Mesodermal cell (in vitro differentiated cells): ENCODE measurements at regions not wholly inside any gene's neighbourhood (a gene's known extent, or its start where the extent isn't known, plus 50 kb on each side); places are given as distances from the start of the nearest gene placed in this dataset.

Experiments
- H3K27ac ChIP-seq: 2 replicates; pipeline ENCODE4 v1.7.0; 2013; ENCODE audit warnings: mild to moderate bottlenecking, low read depth, low read length, moderate library complexity; ENCODE audit not compliant: severe bottlenecking
- H3K36me3 ChIP-seq: 2 replicates; pipeline ENCODE4 v1.7.1; 2013; ENCODE audit warnings: mild to moderate bottlenecking, low read length, moderate library complexity; ENCODE audit not compliant: control insufficient read depth, insufficient read depth
- H3K4me1 ChIP-seq: one replicate; pipeline ENCODE4 v1.7.1; 2013; ENCODE audit warnings: mild to moderate bottlenecking, low read length; ENCODE audit not compliant: insufficient read depth, control insufficient read depth, poor library complexity, severe bottlenecking
- H3K4me3 ChIP-seq: 2 replicates; pipeline ENCODE4 v1.7.0; 2013; ENCODE audit warnings: low read length, control low read depth, mild to moderate bottlenecking; ENCODE audit not compliant: insufficient read depth, poor library complexity, severe bottlenecking; ENCODE audit errors: extremely low read depth
- H3K9me3 ChIP-seq: 2 replicates; pipeline ENCODE4 v1.7.1; 2013; ENCODE audit warnings: mild to moderate bottlenecking, low read length, moderate library complexity; ENCODE audit not compliant: control insufficient read depth
- WGBS, 2 experiments: methylation state at CpG; one replicate each; pipeline ENCODE4 v1.1.5; 2013; ENCODE audit warnings: missing lambda C conversion rate in 2 of 2; ENCODE audit not compliant: insufficient coverage in 2 of 2; 5-methylcytosine and 5-hydroxymethylcytosine counted together

DNA sequence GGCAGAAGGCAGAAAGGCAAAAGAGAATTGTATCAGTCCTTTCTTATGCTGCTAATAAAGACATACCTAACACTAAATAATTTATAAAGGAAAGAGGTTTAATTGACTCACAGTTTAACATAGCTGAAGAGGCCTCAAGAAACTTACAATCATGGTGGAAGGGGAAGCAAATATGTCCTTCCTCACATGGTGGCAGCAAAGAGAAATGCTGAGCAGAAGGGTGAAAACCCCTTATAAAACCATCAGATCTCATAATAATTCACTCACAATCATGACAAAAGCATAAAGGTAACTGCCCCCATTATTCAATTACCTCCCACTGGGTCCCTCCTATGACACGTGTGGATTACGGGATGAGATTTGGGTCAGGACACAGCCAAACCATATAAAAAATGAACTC, 312.5 kb upstream of the PTGER4 start:
- Histone ChIP-seq H3K4me3 (no peak overlapping the region), H3K36me3 (no peaks in the 10 kb centered on the region), H3K4me1 (no peaks in the 10 kb centered on the region), H3K27ac (no peak overlapping the region), H3K9me3 (no peaks in the 10 kb centered on the region)
- 88 to 100% methylated on average over 1 to 2 of the region's 2 CpGs for WGBS, 2 experiments

GRCh38 chr5:40365342-40366330, 314.1 kb upstream of the PTGER4 start:
- Histone ChIP-seq H3K4me3 (no peak overlapping the region), H3K4me1 (no peaks in the 10 kb centered on the region), H3K9me3 (no peaks in the 10 kb centered on the region), H3K36me3 (no peaks in the 10 kb centered on the region), H3K27ac (no peak overlapping the region)
- whole genome bisulfite sequencing, 2 experiments, result 88% methylated on average over 1 of the region's 2 CpGs; no CpG with 5 or more reads in 1 of the 2 experiments

DNA sequence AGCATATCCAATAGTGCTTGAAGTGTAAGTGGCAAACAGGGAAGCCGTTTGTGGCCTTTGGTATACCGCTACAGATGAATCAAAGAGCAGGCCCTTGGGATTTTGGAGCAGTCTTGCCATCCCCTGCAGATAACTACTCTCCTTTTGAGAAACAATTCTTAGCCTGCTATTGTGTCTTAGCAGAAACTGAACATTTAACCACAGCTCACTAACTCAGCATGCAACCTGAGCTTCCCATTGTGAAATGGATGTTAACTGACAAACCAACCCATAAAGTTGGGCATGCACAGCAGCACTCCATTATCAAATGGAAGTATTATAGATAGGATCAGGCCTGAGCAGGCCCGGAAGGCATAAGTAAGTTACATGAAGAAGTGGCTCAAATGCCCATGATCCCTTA, 315.3 kb upstream of the PTGER4 start:
- WGBS, 2 experiments, result 93 to 100% methylated on average over 2 to 3 of the region's 3 CpGs
- Histone ChIP-seq H3K4me1 (no peaks in the 10 kb centered on the region), H3K9me3 (no peaks in the 10 kb centered on the region)

DNA sequence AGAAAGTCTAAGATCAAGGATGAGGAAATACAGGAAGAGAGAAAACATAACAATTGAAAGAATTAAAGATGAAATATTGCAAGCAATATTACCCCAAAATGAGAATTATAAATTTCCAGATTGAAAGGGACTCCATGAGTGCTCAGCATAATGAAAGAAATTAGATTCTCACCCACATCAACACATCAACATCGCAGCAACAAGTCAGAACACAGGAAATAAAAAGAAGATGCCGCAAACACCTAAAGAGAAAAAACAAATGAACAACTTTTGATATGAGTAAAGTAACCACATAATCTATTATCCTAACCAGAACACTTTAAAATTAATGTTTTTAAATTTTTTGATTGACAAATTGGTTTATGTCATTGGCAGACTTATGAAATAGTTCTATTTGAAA, 318.3 kb upstream of the PTGER4 start:
- H3K9me3 ChIP-seq, result no peaks in the 10 kb centered on the region
- H3K27ac ChIP-seq, result no peak overlapping the region
- no CpG with 5 or more reads among the region's 2 CpGs for WGBS, 2 experiments
- H3K4me1 ChIP-seq, result no peaks in the 10 kb centered on the region
- no peak overlapping the region for H3K4me3 ChIP-seq
- H3K36me3 ChIP-seq, result no peaks in the 10 kb centered on the region

More for the DNA sequence above, 315.3 kb upstream of the PTGER4 start:
- no peak overlapping the region for H3K4me3 ChIP-seq
- H3K36me3 ChIP-seq, result no peaks in the 10 kb centered on the region
- H3K27ac ChIP-seq, result no peak overlapping the region

DNA sequence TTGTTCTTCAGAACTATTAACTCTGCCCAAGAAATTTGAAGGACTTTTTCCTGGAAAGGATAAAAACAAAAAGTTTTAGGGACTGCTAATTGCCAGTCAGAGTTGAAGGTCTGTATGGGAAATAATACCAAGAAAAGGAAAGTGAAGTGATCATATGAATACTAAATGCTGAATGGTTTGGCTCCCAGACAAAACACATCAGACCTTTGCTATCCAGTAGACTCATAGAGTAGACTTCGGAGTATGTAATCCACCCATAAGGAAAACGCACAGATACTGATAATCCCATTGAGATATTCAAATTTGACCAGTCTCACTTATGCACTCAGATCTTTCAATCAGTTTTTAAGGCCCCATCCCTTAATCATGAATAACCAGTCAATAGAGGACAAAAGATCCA, 319.0 kb upstream of the PTGER4 start:
- H3K27ac ChIP-seq, result no peak overlapping the region
- no peaks in the 10 kb centered on the region for H3K4me1 ChIP-seq
- H3K9me3 ChIP-seq, result no peaks in the 10 kb centered on the region
- H3K36me3 ChIP-seq, result no peaks in the 10 kb centered on the region
- 20 to 46% methylated on average over 1 to 2 of the region's 2 CpGs for WGBS, 2 experiments
- H3K4me3 ChIP-seq, result no peak overlapping the region

GRCh38 chr5:40359832-40360231, 319.9 kb upstream of the PTGER4 start:
- Histone ChIP-seq H3K27ac (no peak overlapping the region), H3K4me1 (no peaks in the 10 kb centered on the region), H3K36me3 (no peaks in the 10 kb centered on the region), H3K4me3 (no peak overlapping the region), H3K9me3 (no peaks in the 10 kb centered on the region)
- WGBS, 2 experiments, result no CpG with 5 or more reads among the region's 2 CpGs

DNA sequence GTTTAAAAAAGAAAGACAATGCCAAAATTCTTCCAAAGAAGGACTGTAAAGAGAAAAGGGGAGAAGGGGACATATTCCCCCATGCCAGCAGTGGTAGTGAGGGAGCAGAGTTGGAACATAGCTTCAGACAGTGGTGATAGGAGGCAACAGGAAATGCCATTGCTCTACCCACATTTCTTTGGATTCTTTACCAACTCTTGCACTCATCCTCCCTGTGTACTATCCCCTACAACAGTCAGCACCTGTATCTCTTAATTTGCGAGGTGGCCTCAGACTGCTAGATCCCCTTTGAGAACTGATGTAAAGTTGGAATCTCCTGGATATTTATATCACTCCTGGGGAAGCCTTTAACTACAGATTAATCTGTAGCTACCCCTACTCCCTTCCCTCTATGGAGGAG, 320.6 kb upstream of the PTGER4 start:
- H3K27ac ChIP-seq, result no peak overlapping the region
- no peak overlapping the region for H3K4me3 ChIP-seq
- no peaks in the 10 kb centered on the region for H3K36me3 ChIP-seq
- no peaks in the 10 kb centered on the region for H3K9me3 ChIP-seq
- WGBS, 2 experiments, result no CpG with 5 or more reads among the region's 1 CpG
- no peaks in the 10 kb centered on the region for H3K4me1 ChIP-seq

GRCh38 chr5:40356248-40356647, 323.5 kb upstream of the PTGER4 start:
- no peak overlapping the region for H3K27ac ChIP-seq
- no peak overlapping the region for H3K4me3 ChIP-seq
- H3K36me3 ChIP-seq, result no peaks in the 10 kb centered on the region
- H3K4me1 ChIP-seq, result no peaks in the 10 kb centered on the region
- WGBS, 2 experiments, result no CpG with 5 or more reads among the region's 1 CpG
- H3K9me3 ChIP-seq, result no peaks in the 10 kb centered on the region

GRCh38 chr5:40355846-40356245, 323.9 kb upstream of the PTGER4 start:
- H3K9me3 ChIP-seq, result no peaks in the 10 kb centered on the region
- H3K4me3 ChIP-seq, result no peak overlapping the region
- H3K4me1 ChIP-seq, result no peaks in the 10 kb centered on the region
- H3K27ac ChIP-seq, result no peak overlapping the region
- no peaks in the 10 kb centered on the region for H3K36me3 ChIP-seq
- WGBS, 2 experiments, result 80 to 91% methylated on average over 1 of the region's 4 CpGs

GRCh38 chr5:40355181-40355580, 324.5 kb upstream of the PTGER4 start:
- Histone ChIP-seq H3K36me3 (no peaks in the 10 kb centered on the region), H3K9me3 (no peaks in the 10 kb centered on the region), H3K27ac (no peak overlapping the region), H3K4me1 (no peaks in the 10 kb centered on the region), H3K4me3 (no peak overlapping the region)
- 70 to 100% methylated on average over 2 to 4 of the region's 6 CpGs for WGBS, 2 experiments

- H3K9me3 ChIP-seq, result no peaks in the 10 kb centered on the region
- H3K4me1 ChIP-seq, result no peaks in the 10 kb centered on the region
- WGBS, 2 experiments, result 82 to 84% methylated on average over 3 to 4 of the region's 5 CpGs
- H3K36me3 ChIP-seq, result no peaks in the 10 kb centered on the region
- no peak overlapping the region for H3K4me3 ChIP-seq
- H3K27ac ChIP-seq, result no peak overlapping the region
Measured at GRCh38 chr5:40354171-40354570, 325.5 kb upstream of the PTGER4 start.
